B cell (primary cell): ENCODE measurements at regions not wholly inside any gene's neighbourhood (a gene's known extent, or its start where the extent isn't known, plus 50 kb on each side); places are given as distances from the start of the nearest gene placed in this dataset.

Experiments used
- ATAC-seq: fragments of 200-7000 bp; cut with Tn5 transposase; one replicate; pipeline ENCODE4 v1.10.0; 2021; ENCODE audit warnings: low read depth, mild to moderate bottlenecking, moderate number of reproducible peaks, moderate library complexity
- CTCF ChIA-PET: fragments of 350-600 bp; sonication (Branson Sonifier 250); formaldehyde crosslinking; loops from one replicate; lab custom pipeline; 2021; ENCODE audit warnings: antibody characterized with exemption, inconsistent platforms; lab: Charles Lee
- POLR2A ChIA-PET: fragments of 350-600 bp; sonication (Branson Sonifier 250); formaldehyde crosslinking; loops from one replicate; lab custom pipeline; 2021; ENCODE audit warnings: antibody characterized with exemption; lab: Charles Lee
- DNase-seq: peaks from one replicate; pipeline ENCODE4 v3.0.0; 2013
- H2AFZ ChIP-seq: 2 replicates; pipeline ENCODE4 v1.6.1; 2012; ENCODE audit warnings: mild to moderate bottlenecking, low read depth, low read length; ENCODE audit not compliant: insufficient read depth, poor library complexity, severe bottlenecking
- H3K27ac ChIP-seq, 2 donors: 1 replicate in 1 of 2; 2 replicates in 1 of 2; pipeline ENCODE4 v1.5.1; 2012 to 2013; ENCODE audit warnings: low read length in 2 of 2, mild to moderate bottlenecking in 2 of 2, moderate library complexity in 1 of 2
- H3K27me3 ChIP-seq, 4 experiments: fragments of 200-600 bp in 1 of 4; sonication (generic) in 1 of 4; replicated peaks in 1 of 4; 1 replicate in 2 of 4; 2 replicates in 2 of 4; pipeline versions ENCODE4 v1.6.1 to v1.7.0; 2013 to 2016; ENCODE audit warnings: low read length in 3 of 4, mild to moderate bottlenecking in 2 of 4, mixed read lengths in 1 of 4, moderate library complexity in 1 of 4; ENCODE audit not compliant: insufficient read depth in 4 of 4, control insufficient read depth in 3 of 4; ENCODE audit errors: control extremely low read depth in 1 of 4
- H3K36me3 ChIP-seq, 2 experiments: replicated peaks in 1 of 2; 1 replicate in 1 of 2; 2 replicates in 1 of 2; pipeline versions ENCODE4 v1.6.1 to v1.7.1; 2013; ENCODE audit warnings: low read length in 1 of 2; ENCODE audit not compliant: insufficient read depth in 2 of 2, control insufficient read depth in 1 of 2; ENCODE audit errors: control extremely low read depth in 1 of 2, extremely low read depth in 1 of 2
- H3K4me1 ChIP-seq, 2 donors: fragments of 200-600 bp in 1 of 2; sonication (generic) in 1 of 2; 1 replicate in 1 of 2; 2 replicates in 1 of 2; pipeline versions ENCODE4 v1.5.1 to v1.6.1; 2013 to 2017; ENCODE audit warnings: low read length in 2 of 2; ENCODE audit not compliant: control insufficient read depth in 2 of 2, insufficient read depth in 2 of 2
- H3K4me2 ChIP-seq: replicated peaks from 2 replicates; pipeline ENCODE3; 2012; ENCODE audit warnings: mild to moderate bottlenecking, low read depth, low read length; ENCODE audit not compliant: poor library complexity, severe bottlenecking
- H3K4me3 ChIP-seq, 5 experiments: fragments of 200-600 bp in 1 of 5; sonication (generic) in 1 of 5; 1 replicate in 3 of 5; 2 replicates in 2 of 5; pipeline versions ENCODE4 v1.5.1 to v1.7.0; 2011 to 2016; ENCODE audit warnings: low read length in 4 of 5, mild to moderate bottlenecking in 4 of 5, low read depth in 2 of 5, control low read depth in 1 of 5, moderate library complexity in 1 of 5; ENCODE audit not compliant: insufficient read depth in 1 of 5; ENCODE audit errors: control extremely low read depth in 1 of 5, extremely low read depth in 1 of 5
- H3K79me2 ChIP-seq: fragments of 200-600 bp; sonication (generic); one replicate; pipeline ENCODE4 v1.6.0; 2016; ENCODE audit warnings: low read length; ENCODE audit not compliant: control insufficient read depth, insufficient read depth
- H3K9ac ChIP-seq: fragments of 200-600 bp; sonication (generic); 2 replicates; pipeline ENCODE4 v1.6.1; 2017; ENCODE audit warnings: mild to moderate bottlenecking, low read length, moderate library complexity
- H3K9me3 ChIP-seq, 3 donors: one replicate each; pipeline versions ENCODE4 v1.6.1 to v1.7.1; 2013; ENCODE audit warnings: low read length in 2 of 3; ENCODE audit not compliant: control insufficient read depth in 2 of 3, insufficient read depth in 1 of 3; ENCODE audit errors: control extremely low read depth in 1 of 3
- H4K20me1 ChIP-seq: 2 replicates; pipeline ENCODE4 v1.6.0; 2012; ENCODE audit warnings: mild to moderate bottlenecking, low read length; ENCODE audit not compliant: insufficient read depth, control insufficient read depth, poor library complexity, severe bottlenecking
- H3K27ac Mint-ChIP-seq: one replicate; pipeline ENCODE4 v1.8.0; 2021; ENCODE audit warnings: mixed read lengths
- H3K27me3 Mint-ChIP-seq: one replicate; pipeline ENCODE4 v1.8.0; 2021; ENCODE audit warnings: mixed read lengths
- H3K4me1 Mint-ChIP-seq: one replicate; pipeline ENCODE4 v1.8.0; 2021; ENCODE audit warnings: mixed read lengths
- H3K4me3 Mint-ChIP-seq: one replicate; pipeline ENCODE4 v1.8.0; 2021; ENCODE audit warnings: mixed read lengths
- H3K9me3 Mint-ChIP-seq: one replicate; pipeline ENCODE4 v1.8.0; 2022; ENCODE audit warnings: mixed read lengths; ENCODE audit not compliant: insufficient read depth
- EZH2 ChIP-seq: IDR thresholded peaks from 2 replicates; pipeline ENCODE4 v1.6.1; 2012; ENCODE audit warnings: borderline replicate concordance, low read depth, mild to moderate bottlenecking, moderate library complexity, low read length; ENCODE audit not compliant: insufficient read depth, poor library complexity, severe bottlenecking
- whole genome bisulfite sequencing: methylation state at CpG from one replicate; pipeline ENCODE4 v1.1.5; 2013; ENCODE audit warnings: missing lambda C conversion rate; ENCODE audit not compliant: insufficient coverage; 5-methylcytosine and 5-hydroxymethylcytosine counted together
- intact Hi-C: fragments of 100-400 bp; cut with micrococcal nuclease; formaldehyde crosslinking; loops from one replicate; pipeline ENCODE4 v1.10.0; 2022
- TF ChIP-seq, protein P1 (sequence below): fragments of 200-600 bp; IDR thresholded peaks from one replicate; pipeline ENCODE4 v1.8.0; 2022; ENCODE audit warnings: antibody characterized with exemption, mild to moderate bottlenecking

DNA sequence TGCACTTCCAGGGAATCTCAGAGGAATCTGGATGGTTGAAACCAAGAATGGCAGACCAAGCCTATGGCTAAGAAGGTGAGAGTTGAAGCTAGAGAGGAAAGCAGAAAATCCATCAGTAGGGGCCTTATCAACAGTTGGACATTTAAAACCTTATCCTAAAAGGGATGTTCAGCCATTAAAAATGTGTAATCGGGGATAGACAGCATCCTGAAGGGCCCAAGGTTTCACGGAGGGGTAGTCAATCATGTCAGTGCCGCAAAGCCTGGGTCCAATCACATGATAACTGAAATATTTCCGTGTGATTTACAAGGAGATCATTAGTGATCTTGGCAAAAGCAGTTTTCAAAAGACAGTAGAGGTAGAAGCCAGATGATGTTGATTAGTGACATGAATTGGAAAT is 61.9 kb upstream of the ELOVL6 start:
- H3K79me2 ChIP-seq, result no peaks in the 10 kb centered on the region
- no peaks in the 10 kb centered on the region for H3K9me3 ChIP-seq
- no peak overlapping the region for H3K27ac ChIP-seq
- DNase-seq (no peak), ATAC-seq (no peak)
- no peaks in the 10 kb centered on the region for H3K27me3 ChIP-seq
- Mint-ChIP-seq H3K27ac (no peak overlapping the region), H3K9me3 (no peaks in the 10 kb centered on the region), H3K4me1 (no peaks in the 10 kb centered on the region), H3K4me3 (no peak overlapping the region), H3K27me3 (peaks cover 5% of the 10 kb centered on the region)
- no peaks in the 10 kb centered on the region for H4K20me1 ChIP-seq
- ChIA-PET POLR2A (no interaction called here), CTCF (no interaction called here)
- H3K9ac ChIP-seq, result no peak overlapping the region
- no peaks in the 10 kb centered on the region for H3K4me1 ChIP-seq
- no peak overlapping the region for H3K4me3 ChIP-seq
- 89% methylated on average over 4 of the region's 4 CpGs for WGBS
- H3K36me3 ChIP-seq, result no peaks in the 10 kb centered on the region
- no peak overlapping the region for H2AFZ ChIP-seq
- no peak overlapping the region for H3K4me2 ChIP-seq
- intact Hi-C loops, result no loop called here
- TF ChIP-seq EZH2, result no peak
- TF ChIP-seq, protein P1, sequence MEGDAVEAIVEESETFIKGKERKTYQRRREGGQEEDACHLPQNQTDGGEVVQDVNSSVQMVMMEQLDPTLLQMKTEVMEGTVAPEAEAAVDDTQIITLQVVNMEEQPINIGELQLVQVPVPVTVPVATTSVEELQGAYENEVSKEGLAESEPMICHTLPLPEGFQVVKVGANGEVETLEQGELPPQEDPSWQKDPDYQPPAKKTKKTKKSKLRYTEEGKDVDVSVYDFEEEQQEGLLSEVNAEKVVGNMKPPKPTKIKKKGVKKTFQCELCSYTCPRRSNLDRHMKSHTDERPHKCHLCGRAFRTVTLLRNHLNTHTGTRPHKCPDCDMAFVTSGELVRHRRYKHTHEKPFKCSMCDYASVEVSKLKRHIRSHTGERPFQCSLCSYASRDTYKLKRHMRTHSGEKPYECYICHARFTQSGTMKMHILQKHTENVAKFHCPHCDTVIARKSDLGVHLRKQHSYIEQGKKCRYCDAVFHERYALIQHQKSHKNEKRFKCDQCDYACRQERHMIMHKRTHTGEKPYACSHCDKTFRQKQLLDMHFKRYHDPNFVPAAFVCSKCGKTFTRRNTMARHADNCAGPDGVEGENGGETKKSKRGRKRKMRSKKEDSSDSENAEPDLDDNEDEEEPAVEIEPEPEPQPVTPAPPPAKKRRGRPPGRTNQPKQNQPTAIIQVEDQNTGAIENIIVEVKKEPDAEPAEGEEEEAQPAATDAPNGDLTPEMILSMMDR, result no peak

DNA sequence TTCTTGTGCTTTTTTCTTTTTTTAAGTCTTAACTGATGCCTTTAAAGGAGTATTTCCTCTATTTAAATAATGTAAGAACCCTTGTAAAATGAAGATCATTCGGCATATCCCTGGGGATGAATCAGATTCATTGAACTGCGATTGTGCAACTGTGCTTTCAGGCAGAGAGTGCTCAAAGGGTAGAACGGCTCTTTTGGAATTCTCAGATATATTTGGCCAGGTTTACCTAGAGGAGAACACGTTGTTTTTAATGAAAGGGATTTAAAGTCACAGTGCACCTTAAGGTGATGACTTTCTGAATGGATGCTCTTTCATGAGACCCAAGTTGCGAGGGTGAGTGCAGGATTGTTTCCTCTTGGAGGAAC is 51.6 kb upstream of the ELOVL6 start:
- Mint-ChIP-seq H3K27ac (no peak overlapping the region), H3K4me1 (no peaks in the 10 kb centered on the region), H3K27me3 (peaks cover 13% of the 10 kb centered on the region), H3K9me3 (no peaks in the 10 kb centered on the region), H3K4me3 (no peak overlapping the region)
- 83% methylated on average over 4 of the region's 5 CpGs for WGBS
- intact Hi-C loops, result no loop called here
- H3K9me3 ChIP-seq, result no peaks in the 10 kb centered on the region
- CTCF ChIA-PET, result no interaction called here
- no peak for TF ChIP-seq EZH2
- TF ChIP-seq, protein P1, result no peak
- POLR2A ChIA-PET, result no interaction called here
- no peaks in the 10 kb centered on the region for H3K79me2 ChIP-seq
- no peak overlapping the region for H3K4me3 ChIP-seq
- no peak overlapping the region for H2AFZ ChIP-seq
- DNase-seq, result no peak
- no peak overlapping the region for H3K4me2 ChIP-seq
- ATAC-seq, result no peak
- no peaks in the 10 kb centered on the region for H3K4me1 ChIP-seq
- H3K36me3 ChIP-seq, result no peaks in the 10 kb centered on the region
- H3K27me3 ChIP-seq, result no peaks in the 10 kb centered on the region
- H3K27ac ChIP-seq, result no peak overlapping the region
- no peaks in the 10 kb centered on the region for H4K20me1 ChIP-seq
- H3K9ac ChIP-seq, result no peak overlapping the region
